ENCODE measurements at regions not wholly inside any gene's neighbourhood (a gene's known extent, or its start where the extent isn't known, plus 50 kb on each side); places are given as distances from the start of the nearest gene placed in this dataset.

- no TSS peak for BruUV-seq (replicated peaks)
- peak; percentile 32; the same call in 1 of the 2 replicates for ATAC-seq
- no peaks in the 10 kb centered on the region for H3K79me2 ChIP-seq (ENCODE audit: insufficient read depth, low read length)
- TF ChIP-seq CBX3 (IDR thresholded peaks at IDR 0.05; ENCODE audit: low read depth) (no peak), ZNF274 (IDR thresholded peaks at IDR 0.05; ENCODE audit: low read depth, low read length) (no peak), SP1 (IDR thresholded peaks at IDR 0.05; ENCODE audit: low read depth) (no peak), RAD21 (IDR thresholded peaks at IDR 0.05; ENCODE audit: low read depth) (no peak), SIN3A (IDR thresholded peaks at IDR 0.05; ENCODE audit: low read depth) (no peak), ZBTB33 (IDR thresholded peaks at IDR 0.05; ENCODE audit: extremely low read depth, insufficient replicate concordance, low read length) (no peak), CTCF (IDR thresholded peaks at IDR 0.05 in 2 of 3, conservative IDR thresholded peaks at IDR 0.05 in 1 of 3; ENCODE audit: borderline replicate concordance in 1 of 3, insufficient read depth in 1 of 3, low read depth in 2 of 3, low read length in 2 of 3) (no peak)
- H3K27ac ChIP-seq (ENCODE audit: low read depth, low read length) = no peak overlapping the region
- intact Hi-C loops (cut with micrococcal nuclease) = no loop called here
- ChIA-PET POLR2A (no interaction called here), RAD21 (ENCODE audit: low non-redundant PET in 1 of 2, low total read pairs in 2 of 2, uncharacterized antibody in 2 of 2, unreplicated experiment in 2 of 2) (no interaction called here), CTCF (no interaction called here)
- no peaks in the 10 kb centered on the region for H3K36me3 ChIP-seq (ENCODE audit: control insufficient read depth in 1 of 2, insufficient read depth in 2 of 2, low read length in 2 of 2)
- H4K20me1 ChIP-seq (ENCODE audit: insufficient read depth) = no peaks in the 10 kb centered on the region; the same call in 1 of the 2 replicates
- no peaks in the 10 kb centered on the region for H3K9me2 ChIP-seq (ENCODE audit: insufficient read depth)
- no peak overlapping the region for H3K9ac ChIP-seq (ENCODE audit: low read length)
- H3K9me3 ChIP-seq (ENCODE audit: control insufficient read depth in 1 of 2, insufficient read depth in 1 of 2, low read depth in 1 of 2, low read length in 2 of 2) = no peaks in the 10 kb centered on the region
- H3K4me2 ChIP-seq (ENCODE audit: low read length) = no peak overlapping the region
- DNase-seq (ENCODE audit: low read depth, low spot score) = no peak
- H3K27me3 ChIP-seq (ENCODE audit: insufficient read depth, low read length) = peaks cover 76% of the 10 kb centered on the region
- no peak overlapping the region for H3K4me3 ChIP-seq (replicated peaks in 1 of 2; ENCODE audit: low read depth in 1 of 2, low read length in 2 of 2)
- H3K4me1 ChIP-seq (ENCODE audit: control insufficient read depth in 1 of 2, insufficient read depth in 2 of 2, low read length in 2 of 2) = no peaks in the 10 kb centered on the region
- H2AFZ ChIP-seq (ENCODE audit: low read depth, low read length, poor library complexity, severe bottlenecking) = no peak overlapping the region
These were observed 156.7 kb upstream of the PMEPA1 start for GRCh38 chr20:57866250-57867106.

All from HCT116 (cell line).